ENCODE measurements at regions not wholly inside any gene's neighbourhood (a gene's known extent, or its start where the extent isn't known, plus 50 kb on each side); places are given as distances from the start of the nearest gene placed in this dataset.

GRCh38 chr2:55973673-55974072, 50.1 kb upstream of the EFEMP1 start:
- DNase-seq (ENCODE audit: low read depth): no peak

- no peak for DNase-seq (ENCODE audit: low read depth)
Measured at GRCh38 chr2:55976681-55977080, 53.1 kb upstream of the EFEMP1 start.

GRCh38 chr2:55985406-55985805, 61.8 kb upstream of the EFEMP1 start:
- no peak for DNase-seq (ENCODE audit: low read depth)

- DNase-seq (ENCODE audit: low read depth): no peak
Measured at GRCh38 chr2:55986001-55986400, 62.4 kb upstream of the EFEMP1 start.

- peak; percentile 52 for DNase-seq (ENCODE audit: low read depth)
Measured at GRCh38 chr2:55986700-55987440, 63.3 kb upstream of the EFEMP1 start.

- DNase-seq (ENCODE audit: low read depth): no peak
Measured at GRCh38 chr2:55989405-55989804, 65.8 kb upstream of the EFEMP1 start.

GRCh38 chr2:55992455-55992854, 68.9 kb upstream of the EFEMP1 start:
- DNase-seq (ENCODE audit: low read depth): peak; percentile 100

GRCh38 chr2:55993685-55994084, 70.1 kb upstream of the EFEMP1 start:
- DNase-seq (ENCODE audit: low read depth): no peak

- no peak for DNase-seq (ENCODE audit: low read depth)
Measured at GRCh38 chr2:55995211-55995610, 71.6 kb upstream of the EFEMP1 start.

GRCh38 chr2:55995902-55996301, 72.3 kb upstream of the EFEMP1 start:
- no peak for DNase-seq (ENCODE audit: low read depth)

GRCh38 chr2:55999231-55999630, 75.6 kb upstream of the EFEMP1 start:
- DNase-seq (ENCODE audit: low read depth): no peak

GRCh38 chr2:55999790-56000189, 76.2 kb upstream of the EFEMP1 start:
- DNase-seq (ENCODE audit: low read depth): no peak

GRCh38 chr2:56001947-56002346, 78.4 kb upstream of the EFEMP1 start:
- no peak for DNase-seq (ENCODE audit: low read depth)

GRCh38 chr2:56008661-56009431, 85.3 kb upstream of the EFEMP1 start:
- peak; percentile 91 for DNase-seq (ENCODE audit: low read depth)

- DNase-seq (ENCODE audit: low read depth): peak; percentile 47
Measured at GRCh38 chr2:56009758-56010458, 86.3 kb upstream of the EFEMP1 start.

- no peak for DNase-seq (ENCODE audit: low read depth)
Measured at GRCh38 chr2:56011624-56012023, 88.0 kb upstream of the EFEMP1 start.

- DNase-seq (ENCODE audit: low read depth): no peak
Measured at GRCh38 chr2:56012221-56012765, 88.7 kb upstream of the EFEMP1 start.

- DNase-seq (ENCODE audit: low read depth): no peak
Measured at GRCh38 chr2:56013475-56013874, 89.9 kb upstream of the EFEMP1 start.

GRCh38 chr2:56014046-56014730, 90.6 kb upstream of the EFEMP1 start:
- DNase-seq (ENCODE audit: low read depth): no peak

- DNase-seq (ENCODE audit: low read depth): no peak
Measured at GRCh38 chr2:56015711-56016115, 92.1 kb upstream of the EFEMP1 start.

GRCh38 chr2:56017784-56018183, 94.2 kb upstream of the EFEMP1 start:
- DNase-seq (ENCODE audit: low read depth): no peak

- DNase-seq (ENCODE audit: low read depth): no peak
Measured at GRCh38 chr2:56018267-56018666, 94.7 kb upstream of the EFEMP1 start.
